ENCODE measurements at regions not wholly inside any gene's neighbourhood (a gene's known extent, or its start where the extent isn't known, plus 50 kb on each side); places are given as distances from the start of the nearest gene placed in this dataset.

GRCh38 chr1:79822053-79822452, 815.5 kb upstream of the ADGRL4 start:
- no peak overlapping the region for H3K27ac ChIP-seq (replicated peaks)
- no peak for DNase-seq (ENCODE audit: low read depth in 1 of 2, low spot score in 1 of 2)
- H3K27me3 ChIP-seq (ENCODE audit: insufficient read depth, poor library complexity, severe bottlenecking), result no peaks in the 10 kb centered on the region
- TF ChIP-seq SPI1 (IDR thresholded peaks at IDR 0.05; ENCODE audit: borderline replicate concordance, low read depth), result no peak
- no peak for TF ChIP-seq POLR2AphosphoS5 (IDR thresholded peaks at IDR 0.05; ENCODE audit: low read depth)
- TF ChIP-seq REST (IDR thresholded peaks at IDR 0.05; ENCODE audit: insufficient replicate concordance, low read depth), result no peak
- TF ChIP-seq GABPA (IDR thresholded peaks at IDR 0.05; ENCODE audit: low read depth), result no peak
- TF ChIP-seq CTCF (IDR thresholded peaks at IDR 0.05; ENCODE audit: insufficient read depth, low read length), result no peak
- no peak overlapping the region for H3K4me3 ChIP-seq (replicated peaks; ENCODE audit: insufficient read depth, low read length)

- DNase-seq (ENCODE audit: low read depth in 1 of 2, low spot score in 1 of 2), result no peak
- no peaks in the 10 kb centered on the region for H3K27me3 ChIP-seq (ENCODE audit: insufficient read depth, poor library complexity, severe bottlenecking)
- H3K27ac ChIP-seq (replicated peaks), result no peak overlapping the region
- no peak for TF ChIP-seq POLR2AphosphoS5 (IDR thresholded peaks at IDR 0.05; ENCODE audit: low read depth)
- TF ChIP-seq SPI1 (IDR thresholded peaks at IDR 0.05; ENCODE audit: borderline replicate concordance, low read depth), result no peak
- TF ChIP-seq REST (IDR thresholded peaks at IDR 0.05; ENCODE audit: insufficient replicate concordance, low read depth), result no peak
- TF ChIP-seq GABPA (IDR thresholded peaks at IDR 0.05; ENCODE audit: low read depth), result no peak
- no peak for TF ChIP-seq CTCF (IDR thresholded peaks at IDR 0.05; ENCODE audit: insufficient read depth, low read length)
- H3K4me3 ChIP-seq (replicated peaks; ENCODE audit: insufficient read depth, low read length), result no peak overlapping the region
Measured at GRCh38 chr1:79819140-79819539, 812.6 kb upstream of the ADGRL4 start.

GRCh38 chr1:79817031-79817560, 810.6 kb upstream of the ADGRL4 start:
- DNase-seq (ENCODE audit: low read depth in 1 of 2, low spot score in 1 of 2), result no peak
- Histone ChIP-seq H3K27ac (replicated peaks) (no peak overlapping the region), H3K4me3 (replicated peaks; ENCODE audit: insufficient read depth, low read length) (no peak overlapping the region), H3K27me3 (ENCODE audit: insufficient read depth, poor library complexity, severe bottlenecking) (no peaks in the 10 kb centered on the region)
- TF ChIP-seq REST (IDR thresholded peaks at IDR 0.05; ENCODE audit: insufficient replicate concordance, low read depth) (no peak), POLR2AphosphoS5 (IDR thresholded peaks at IDR 0.05; ENCODE audit: low read depth) (no peak), GABPA (IDR thresholded peaks at IDR 0.05; ENCODE audit: low read depth) (no peak), CTCF (IDR thresholded peaks at IDR 0.05; ENCODE audit: insufficient read depth, low read length) (no peak), SPI1 (IDR thresholded peaks at IDR 0.05; ENCODE audit: borderline replicate concordance, low read depth) (no peak)
